ENCODE measurements at regions not wholly inside any gene's neighbourhood (a gene's known extent, or its start where the extent isn't known, plus 50 kb on each side); places are given as distances from the start of the nearest gene placed in this dataset.

DNA sequence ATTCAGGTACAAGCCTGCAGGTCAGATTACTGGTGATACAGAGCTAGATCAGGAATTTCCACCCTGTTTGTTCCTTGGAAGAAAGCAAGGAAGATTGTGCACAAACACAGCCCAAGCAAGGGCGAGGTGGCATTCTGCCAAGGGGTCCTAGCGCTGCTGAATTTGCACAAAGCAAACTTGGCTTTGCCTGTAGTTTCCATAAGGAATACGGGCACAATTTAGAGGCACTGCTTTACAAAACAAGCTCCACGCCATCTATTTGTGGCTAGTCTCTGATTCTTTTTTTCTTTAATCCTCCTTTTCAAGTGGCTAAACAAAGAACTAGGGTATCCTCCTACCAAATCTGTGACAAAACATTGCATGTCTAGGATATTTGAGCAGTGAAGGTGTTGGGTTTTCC, 195.5 kb upstream of the ACVR2A start:
- DNase-seq (ENCODE audit: low spot score): no peak

- DNase-seq (ENCODE audit: low spot score): no peak
These were observed 196.4 kb upstream of the ACVR2A start for GRCh38 chr2:147648471-147648870.

DNA sequence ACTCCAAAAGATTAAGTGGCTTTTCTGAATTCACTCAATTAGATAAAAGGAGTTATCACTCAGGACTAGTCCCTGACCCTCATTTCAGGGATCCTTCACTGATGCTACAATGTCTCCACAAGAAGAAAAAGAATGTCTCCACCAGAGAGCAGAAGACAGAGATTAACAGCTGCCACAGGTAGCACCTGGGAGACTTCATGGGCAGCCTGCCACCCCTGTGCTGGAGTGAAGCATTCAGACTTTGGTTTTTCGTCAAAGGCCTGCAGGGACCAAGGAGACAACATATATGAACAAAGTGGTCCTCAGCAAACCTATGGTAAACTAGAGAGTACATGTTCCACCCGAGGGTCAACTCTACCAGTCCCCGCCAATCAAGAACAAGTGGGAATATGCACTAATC, 197.0 kb upstream of the ACVR2A start:
- no peak for DNase-seq (ENCODE audit: low spot score)

- DNase-seq (ENCODE audit: low spot score): no peak
These were observed 197.9 kb upstream of the ACVR2A start for GRCh38 chr2:147646818-147647468.

DNA sequence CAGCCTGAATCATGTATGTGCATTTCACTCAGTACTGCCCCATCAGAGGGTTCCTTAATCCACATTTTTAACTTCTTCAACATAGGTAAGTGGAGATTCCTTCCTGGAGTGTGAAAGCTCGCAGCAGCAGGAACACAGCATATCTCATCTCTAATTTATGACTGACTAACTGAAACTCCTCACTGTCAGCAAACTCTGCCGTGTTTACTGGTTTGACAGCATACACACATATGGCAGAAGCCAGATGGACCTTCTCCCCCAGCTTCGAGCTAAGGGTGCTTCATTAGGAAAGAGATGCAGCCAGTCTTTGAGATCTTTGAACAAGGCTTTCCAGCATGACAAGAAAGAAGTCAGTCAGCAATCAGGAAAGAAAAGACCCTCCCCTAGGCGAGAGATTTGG, 200.3 kb upstream of the ACVR2A start:
- no peak for DNase-seq (ENCODE audit: low spot score)

- DNase-seq (ENCODE audit: low spot score): no peak
These were observed 202.1 kb upstream of the ACVR2A start for GRCh38 chr2:147642765-147643164.

- DNase-seq (ENCODE audit: low spot score): no peak
These were observed 203.2 kb upstream of the ACVR2A start for GRCh38 chr2:147641651-147642050.

DNA sequence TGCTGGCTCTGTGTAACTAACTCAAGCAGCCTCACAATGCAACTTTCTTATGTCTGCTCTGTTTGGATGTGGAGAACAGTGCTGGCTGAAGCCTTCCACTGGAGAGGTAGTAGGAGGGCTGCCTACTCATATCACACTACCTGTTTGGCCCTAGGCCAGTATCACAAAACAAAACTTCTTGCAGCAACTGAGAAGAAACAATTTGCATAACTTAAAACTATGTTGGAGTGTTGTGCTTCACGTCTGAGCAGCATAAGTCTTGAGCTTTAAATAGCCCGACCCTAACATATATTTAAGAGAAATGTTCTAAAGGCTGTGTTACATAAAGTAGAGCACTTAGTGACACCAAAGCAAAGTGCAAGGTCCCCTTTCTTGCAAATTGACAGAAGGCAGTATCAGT, 204.9 kb upstream of the ACVR2A start:
- no peak for DNase-seq (ENCODE audit: low spot score)

DNA sequence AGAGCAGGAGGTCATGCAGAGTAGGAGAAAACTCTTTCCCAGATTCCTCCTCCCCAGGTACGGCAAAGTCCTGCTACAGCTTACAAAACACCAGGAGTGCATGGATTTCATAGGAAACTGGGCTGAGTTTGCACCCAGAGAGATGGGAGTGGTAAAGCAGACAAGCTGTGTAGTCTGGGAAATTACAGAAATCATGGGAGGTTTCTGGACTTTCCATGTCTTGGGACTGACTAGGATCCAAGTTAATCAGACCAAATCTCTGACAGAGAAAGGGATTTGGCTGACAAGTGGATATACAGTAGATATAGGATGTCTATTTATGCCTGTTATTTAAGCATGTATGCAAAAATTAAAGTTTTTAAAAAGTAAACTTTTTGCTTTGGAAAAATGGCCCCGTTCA, 205.4 kb upstream of the ACVR2A start:
- DNase-seq (ENCODE audit: low spot score): no peak

- DNase-seq (ENCODE audit: low spot score): no peak
These were observed 207.9 kb upstream of the ACVR2A start for GRCh38 chr2:147636886-147637285.

- DNase-seq (ENCODE audit: low spot score): no peak
These were observed 208.5 kb upstream of the ACVR2A start for GRCh38 chr2:147636238-147636882.

GRCh38 chr2:147634826-147635225, 210.0 kb upstream of the ACVR2A start:
- DNase-seq (ENCODE audit: low spot score): no peak

GRCh38 chr2:147632198-147632597, 212.6 kb upstream of the ACVR2A start:
- no peak for DNase-seq (ENCODE audit: low spot score)

DNA sequence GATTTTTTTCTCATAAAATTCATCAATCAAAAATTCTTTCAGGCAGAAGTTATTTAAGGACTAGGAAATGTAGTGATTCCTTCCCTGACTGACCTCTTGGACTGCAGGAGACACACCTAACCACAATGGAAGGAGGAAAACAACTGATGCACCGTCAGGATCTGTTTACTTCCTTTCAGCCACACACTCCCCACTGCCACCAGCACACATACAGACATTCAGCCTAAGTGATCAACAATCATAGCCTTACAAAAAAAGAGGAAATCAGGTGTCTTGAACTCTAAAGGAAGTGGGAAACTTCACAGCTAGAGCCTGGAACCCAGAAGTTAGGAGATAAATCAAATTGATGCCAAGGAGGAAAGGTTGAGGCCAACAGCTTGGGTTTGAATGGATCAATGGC, 213.5 kb upstream of the ACVR2A start:
- DNase-seq (ENCODE audit: low spot score): no peak

DNA sequence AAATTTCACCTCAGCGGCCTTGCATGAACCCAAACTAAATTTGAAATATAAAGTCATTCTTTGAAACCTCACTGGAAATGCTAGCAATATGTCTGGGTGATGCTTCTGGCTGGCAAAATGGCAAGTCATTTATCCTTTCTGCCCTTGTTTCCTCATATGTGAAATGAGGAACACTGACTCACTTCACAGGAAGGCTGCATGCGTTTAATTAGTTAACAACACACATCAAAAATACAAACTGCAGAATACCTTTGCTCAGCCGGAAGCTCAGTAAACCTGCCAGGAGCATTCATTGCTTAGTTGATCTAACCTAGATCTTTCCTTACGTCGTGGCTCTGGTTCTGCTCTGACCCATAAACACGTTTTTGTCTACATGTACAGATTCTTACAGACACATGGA, 214.2 kb upstream of the ACVR2A start:
- no peak for DNase-seq (ENCODE audit: low spot score)

DNA sequence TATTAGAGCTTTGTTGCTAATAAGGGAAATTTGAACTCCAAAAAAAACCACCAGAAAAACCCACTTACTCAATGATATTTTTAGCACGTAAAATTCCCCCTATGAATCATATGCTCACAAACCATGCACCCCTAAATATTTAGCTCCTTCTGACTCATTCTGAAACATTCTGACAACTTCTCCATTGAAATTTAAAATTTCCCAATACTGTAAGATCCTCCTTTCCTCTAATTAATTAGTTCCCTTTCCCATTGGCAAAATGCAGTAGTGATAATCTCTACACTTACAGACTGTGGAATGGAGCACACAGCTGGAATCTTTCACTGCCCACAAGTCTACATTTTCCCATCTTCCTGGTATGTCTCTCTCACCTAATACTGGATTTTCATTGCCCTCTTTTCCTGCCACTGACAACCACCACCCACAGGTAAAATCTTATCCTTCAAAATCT, 215.8 kb upstream of the ACVR2A start:
- no peak for DNase-seq (ENCODE audit: low spot score)

DNA sequence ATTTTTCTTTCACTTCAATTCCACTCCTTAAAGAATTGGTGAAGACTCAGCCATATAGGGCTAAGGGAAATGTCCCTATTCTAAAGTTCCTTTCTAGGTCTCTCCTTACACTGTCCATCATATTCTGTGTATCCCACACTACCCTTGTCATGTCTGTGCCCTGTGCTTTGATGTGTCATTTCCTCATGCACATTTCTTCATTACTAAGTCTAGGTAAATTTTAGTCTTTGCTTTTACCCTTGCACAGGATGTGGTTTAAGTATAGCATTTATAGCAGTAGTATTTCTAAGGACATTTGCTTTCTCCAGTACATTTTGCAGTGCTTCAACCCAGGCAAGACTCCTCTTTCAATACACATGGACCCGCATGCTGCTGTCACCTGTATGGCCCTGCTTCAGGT, 221.5 kb upstream of the ACVR2A start:
- DNase-seq (ENCODE audit: low spot score): no peak

DNA sequence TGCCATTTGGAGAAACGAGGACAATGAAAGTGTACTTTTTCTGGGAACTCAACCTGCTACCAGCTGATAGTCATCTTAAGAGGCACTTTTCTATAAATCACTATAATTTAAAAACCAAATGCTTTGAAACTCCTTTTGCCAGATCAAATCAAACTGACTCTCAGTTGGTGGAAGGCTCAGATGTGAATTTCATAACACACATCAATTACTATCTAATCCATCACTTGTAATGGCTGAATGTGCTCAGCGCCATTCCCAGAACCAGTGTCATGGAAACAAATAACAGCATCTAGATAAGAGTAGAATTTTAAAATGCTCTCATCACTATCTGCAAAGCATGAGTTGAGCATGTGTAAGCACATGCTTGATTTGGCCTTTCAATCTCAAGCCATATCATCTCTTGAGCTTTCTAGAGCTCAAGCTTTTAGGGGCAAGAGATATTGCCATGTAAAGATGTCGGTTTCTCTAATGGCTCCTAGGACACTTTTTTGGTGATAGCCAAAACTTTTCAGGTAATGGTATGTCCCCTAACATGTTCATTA, 223.1 kb upstream of the ACVR2A start:
- no peak for DNase-seq (ENCODE audit: low spot score)

DNA sequence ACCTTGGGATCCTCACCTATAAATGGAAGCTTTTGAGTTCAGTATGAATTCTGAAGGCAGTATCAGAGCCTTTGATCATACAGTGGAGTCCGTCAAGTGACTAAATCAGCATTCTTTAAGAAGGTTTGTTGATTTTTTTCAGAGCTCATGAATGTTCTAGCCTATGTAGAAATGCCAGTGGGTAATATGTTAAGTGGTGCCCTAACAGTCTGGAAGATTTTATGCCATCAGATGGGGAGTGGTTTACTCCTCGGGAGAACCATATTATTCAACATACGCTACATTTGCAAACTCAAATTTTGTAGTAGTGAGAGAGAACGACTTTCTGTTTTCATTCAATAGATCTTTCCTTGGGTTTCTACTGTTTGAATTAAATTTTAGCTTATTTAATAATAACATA, 225.0 kb upstream of the ACVR2A start:
- no peak for DNase-seq (ENCODE audit: low spot score)

DNA sequence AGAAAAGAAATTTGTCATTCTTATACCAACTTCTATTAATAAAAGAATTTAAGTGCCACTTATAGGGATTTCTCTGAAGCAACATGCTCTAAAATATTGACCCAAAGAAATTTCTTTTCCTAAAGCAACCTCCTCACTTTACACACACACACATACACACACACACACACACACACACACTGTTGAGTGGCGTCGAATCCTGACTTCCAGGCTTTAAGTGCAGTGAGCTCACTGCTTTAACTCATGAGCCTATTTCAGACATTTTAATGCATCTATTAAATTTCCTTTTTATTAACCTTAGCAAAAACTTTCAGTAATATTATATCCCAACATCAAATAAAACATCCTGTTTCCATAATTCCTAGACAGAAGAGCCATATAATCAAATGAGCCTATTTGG, 229.1 kb upstream of the ACVR2A start:
- no peak for DNase-seq (ENCODE audit: low spot score)

DNA sequence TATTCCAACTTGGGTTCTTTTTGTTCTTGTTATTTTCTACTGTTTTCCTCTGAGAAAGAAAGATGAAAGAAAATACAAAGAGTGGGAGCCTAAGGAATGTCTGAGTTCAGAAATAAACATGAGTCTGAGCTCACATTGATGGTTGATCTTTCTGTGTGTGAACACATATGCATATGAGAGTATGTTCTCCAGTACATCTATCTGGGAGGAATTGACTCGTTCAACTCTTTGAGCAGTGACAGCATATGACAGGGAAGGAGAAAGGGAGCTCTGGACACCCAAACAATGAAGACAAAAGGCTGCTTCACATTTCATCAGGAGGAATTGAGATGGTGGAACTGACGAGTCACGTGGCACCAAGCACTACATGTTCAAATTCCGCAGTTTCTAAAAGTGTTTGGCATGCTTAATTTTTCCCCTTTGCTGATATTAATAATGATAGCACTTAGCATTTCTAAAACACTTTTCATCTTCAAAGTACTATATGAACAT, 229.8 kb upstream of the ACVR2A start:
- DNase-seq (ENCODE audit: low spot score): no peak

DNA sequence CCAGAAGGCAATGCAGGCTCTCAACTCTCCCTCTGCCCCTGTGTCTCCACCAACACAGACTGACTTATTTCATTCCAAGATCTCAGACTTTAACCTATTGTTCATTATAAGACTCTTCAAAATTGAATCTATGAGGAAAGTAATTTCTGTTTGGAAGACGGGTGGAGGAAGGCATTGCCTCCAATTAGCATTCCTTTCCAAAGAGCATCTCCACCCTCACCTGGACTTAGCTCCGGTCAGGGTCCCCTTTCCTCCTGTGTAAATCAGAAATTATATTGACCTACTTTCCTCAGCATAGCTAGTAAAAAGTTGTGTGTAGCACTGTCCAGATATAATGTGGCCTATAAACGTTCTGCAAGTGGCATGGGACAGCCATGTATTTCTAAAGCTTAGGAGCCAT, 230.4 kb upstream of the ACVR2A start:
- no peak for DNase-seq (ENCODE audit: low spot score)

- DNase-seq (ENCODE audit: low spot score): no peak
These were observed 234.3 kb upstream of the ACVR2A start for GRCh38 chr2:147610496-147611040.

All from kidney capillary endothelial cell (primary cell).